ENCODE measurements at regions not wholly inside any gene's neighbourhood (a gene's known extent, or its start where the extent isn't known, plus 50 kb on each side); places are given as distances from the start of the nearest gene placed in this dataset.

DNA sequence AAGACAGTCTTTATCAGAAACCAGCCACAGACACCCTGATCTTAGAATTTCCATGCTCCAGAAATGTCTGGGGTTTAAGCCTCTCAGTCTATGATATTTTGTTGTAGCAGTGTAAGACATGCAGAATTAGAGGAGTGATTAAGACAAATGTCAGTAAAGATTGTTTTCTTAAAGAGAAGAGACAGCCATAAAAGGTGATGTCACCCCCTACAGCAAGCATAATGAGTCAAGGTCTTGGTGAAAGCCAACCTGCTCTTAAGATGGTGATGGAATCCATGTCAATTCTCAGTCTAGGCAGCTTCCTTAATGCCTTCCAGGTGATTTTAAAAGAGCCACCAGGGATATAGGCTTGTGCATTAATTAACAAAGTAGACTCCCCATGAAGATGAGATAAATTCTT lies 849.9 kb upstream of the EPHA7 start:
- intact Hi-C loops (cut with micrococcal nuclease; ENCODE audit: unreplicated experiment) (no loop called here), in situ Hi-C loops (cut with HindIII; ENCODE audit: low pct_unique_long_range_greater_than_20kb, low sequenced_read_pairs) (no loop called here)
- H3K36me3 ChIP-seq (ENCODE audit: control insufficient read depth, insufficient read depth, low read length) = no peaks in the 10 kb centered on the region
- DNase-seq (ENCODE audit: low read depth, low spot score) (no peak), ATAC-seq (no peak)
- no TSS peak for BruUV-seq (replicated peaks)
- H3K4me3 ChIP-seq (ENCODE audit: low read depth in 2 of 2, low read length in 2 of 2) = no peak overlapping the region
- TF ChIP-seq TCF7L2 (IDR thresholded peaks at IDR 0.05; ENCODE audit: low read depth, low read length) = no peak
- TF ChIP-seq POLR2AphosphoS5 (IDR thresholded peaks at IDR 0.05; ENCODE audit: low read depth, low read length) = no peak
- TF ChIP-seq SIN3A (IDR thresholded peaks at IDR 0.05; ENCODE audit: borderline replicate concordance, insufficient read depth, low read depth, low read length) = no peak
- TF ChIP-seq, protein P1, sequence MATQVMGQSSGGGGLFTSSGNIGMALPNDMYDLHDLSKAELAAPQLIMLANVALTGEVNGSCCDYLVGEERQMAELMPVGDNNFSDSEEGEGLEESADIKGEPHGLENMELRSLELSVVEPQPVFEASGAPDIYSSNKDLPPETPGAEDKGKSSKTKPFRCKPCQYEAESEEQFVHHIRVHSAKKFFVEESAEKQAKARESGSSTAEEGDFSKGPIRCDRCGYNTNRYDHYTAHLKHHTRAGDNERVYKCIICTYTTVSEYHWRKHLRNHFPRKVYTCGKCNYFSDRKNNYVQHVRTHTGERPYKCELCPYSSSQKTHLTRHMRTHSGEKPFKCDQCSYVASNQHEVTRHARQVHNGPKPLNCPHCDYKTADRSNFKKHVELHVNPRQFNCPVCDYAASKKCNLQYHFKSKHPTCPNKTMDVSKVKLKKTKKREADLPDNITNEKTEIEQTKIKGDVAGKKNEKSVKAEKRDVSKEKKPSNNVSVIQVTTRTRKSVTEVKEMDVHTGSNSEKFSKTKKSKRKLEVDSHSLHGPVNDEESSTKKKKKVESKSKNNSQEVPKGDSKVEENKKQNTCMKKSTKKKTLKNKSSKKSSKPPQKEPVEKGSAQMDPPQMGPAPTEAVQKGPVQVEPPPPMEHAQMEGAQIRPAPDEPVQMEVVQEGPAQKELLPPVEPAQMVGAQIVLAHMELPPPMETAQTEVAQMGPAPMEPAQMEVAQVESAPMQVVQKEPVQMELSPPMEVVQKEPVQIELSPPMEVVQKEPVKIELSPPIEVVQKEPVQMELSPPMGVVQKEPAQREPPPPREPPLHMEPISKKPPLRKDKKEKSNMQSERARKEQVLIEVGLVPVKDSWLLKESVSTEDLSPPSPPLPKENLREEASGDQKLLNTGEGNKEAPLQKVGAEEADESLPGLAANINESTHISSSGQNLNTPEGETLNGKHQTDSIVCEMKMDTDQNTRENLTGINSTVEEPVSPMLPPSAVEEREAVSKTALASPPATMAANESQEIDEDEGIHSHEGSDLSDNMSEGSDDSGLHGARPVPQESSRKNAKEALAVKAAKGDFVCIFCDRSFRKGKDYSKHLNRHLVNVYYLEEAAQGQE (IDR thresholded peaks at IDR 0.05; ENCODE audit: insufficient read depth in 1 of 2, low read depth in 2 of 2, low read length in 1 of 2) = no peak
- TF ChIP-seq, protein P2, sequence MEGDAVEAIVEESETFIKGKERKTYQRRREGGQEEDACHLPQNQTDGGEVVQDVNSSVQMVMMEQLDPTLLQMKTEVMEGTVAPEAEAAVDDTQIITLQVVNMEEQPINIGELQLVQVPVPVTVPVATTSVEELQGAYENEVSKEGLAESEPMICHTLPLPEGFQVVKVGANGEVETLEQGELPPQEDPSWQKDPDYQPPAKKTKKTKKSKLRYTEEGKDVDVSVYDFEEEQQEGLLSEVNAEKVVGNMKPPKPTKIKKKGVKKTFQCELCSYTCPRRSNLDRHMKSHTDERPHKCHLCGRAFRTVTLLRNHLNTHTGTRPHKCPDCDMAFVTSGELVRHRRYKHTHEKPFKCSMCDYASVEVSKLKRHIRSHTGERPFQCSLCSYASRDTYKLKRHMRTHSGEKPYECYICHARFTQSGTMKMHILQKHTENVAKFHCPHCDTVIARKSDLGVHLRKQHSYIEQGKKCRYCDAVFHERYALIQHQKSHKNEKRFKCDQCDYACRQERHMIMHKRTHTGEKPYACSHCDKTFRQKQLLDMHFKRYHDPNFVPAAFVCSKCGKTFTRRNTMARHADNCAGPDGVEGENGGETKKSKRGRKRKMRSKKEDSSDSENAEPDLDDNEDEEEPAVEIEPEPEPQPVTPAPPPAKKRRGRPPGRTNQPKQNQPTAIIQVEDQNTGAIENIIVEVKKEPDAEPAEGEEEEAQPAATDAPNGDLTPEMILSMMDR (IDR thresholded peaks at IDR 0.05) = no peak
- no peaks in the 10 kb centered on the region for H3K27me3 ChIP-seq (ENCODE audit: control insufficient read depth, insufficient read depth, low read length)
- CTCF ChIA-PET = no interaction called here
- H3K9me3 ChIP-seq (ENCODE audit: control insufficient read depth, insufficient read depth, low read depth, low read length) = no peaks in the 10 kb centered on the region
- no peak overlapping the region for H3K27ac ChIP-seq (ENCODE audit: low read length)
- POLR2A ChIA-PET = no interaction called here
- no peaks in the 10 kb centered on the region for H3K4me1 ChIP-seq (ENCODE audit: control insufficient read depth, insufficient read depth, low read length)

DNA sequence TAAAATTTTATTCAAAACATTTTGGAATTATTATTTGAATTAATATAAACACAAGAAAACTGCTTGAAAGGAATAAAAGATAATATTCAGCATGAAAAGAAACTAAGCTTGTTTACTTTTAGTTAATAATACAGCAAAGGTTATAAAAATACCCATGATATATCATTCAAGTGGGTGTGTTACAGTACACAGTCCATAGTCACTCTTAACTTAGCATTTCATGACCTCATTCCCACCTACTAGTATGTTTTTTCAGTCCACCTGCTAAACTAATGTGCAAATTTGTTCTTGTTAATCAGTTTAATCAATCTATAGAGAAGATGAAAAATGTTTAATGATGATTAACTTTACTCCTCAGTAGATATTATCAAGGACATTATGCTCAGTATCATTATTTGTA lies 841.4 kb upstream of the EPHA7 start:
- ATAC-seq (no peak), DNase-seq (ENCODE audit: low read depth, low spot score) (no peak)
- ChIA-PET CTCF (no interaction called here), POLR2A (no interaction called here)
- no peaks in the 10 kb centered on the region for H3K36me3 ChIP-seq (ENCODE audit: control insufficient read depth, insufficient read depth, low read length)
- BruUV-seq (replicated peaks) = no TSS peak
- in situ Hi-C loops (cut with HindIII; ENCODE audit: low pct_unique_long_range_greater_than_20kb, low sequenced_read_pairs) (no loop called here), intact Hi-C loops (cut with micrococcal nuclease; ENCODE audit: unreplicated experiment) (no loop called here)
- no peaks in the 10 kb centered on the region for H3K9me3 ChIP-seq (ENCODE audit: control insufficient read depth, insufficient read depth, low read depth, low read length)
- H3K4me1 ChIP-seq (ENCODE audit: control insufficient read depth, insufficient read depth, low read length) = no peaks in the 10 kb centered on the region
- H3K27ac ChIP-seq (ENCODE audit: low read length) = no peak overlapping the region
- H3K27me3 ChIP-seq (ENCODE audit: control insufficient read depth, insufficient read depth, low read length) = no peaks in the 10 kb centered on the region
- H3K4me3 ChIP-seq (ENCODE audit: low read depth in 2 of 2, low read length in 2 of 2) = no peak overlapping the region
- TF ChIP-seq POLR2AphosphoS5 (IDR thresholded peaks at IDR 0.05; ENCODE audit: low read depth, low read length) = no peak
- no peak for TF ChIP-seq TCF7L2 (IDR thresholded peaks at IDR 0.05; ENCODE audit: low read depth, low read length)
- TF ChIP-seq, protein P1 (IDR thresholded peaks at IDR 0.05; ENCODE audit: insufficient read depth in 1 of 2, low read depth in 2 of 2, low read length in 1 of 2) = no peak
- TF ChIP-seq, protein P2 (IDR thresholded peaks at IDR 0.05) = no peak
- no peak for TF ChIP-seq SIN3A (IDR thresholded peaks at IDR 0.05; ENCODE audit: borderline replicate concordance, insufficient read depth, low read depth, low read length)
